OCI-LY7 (cell line): ENCODE measurements at regions not wholly inside any gene's neighbourhood (a gene's known extent, or its start where the extent isn't known, plus 50 kb on each side); places are given as distances from the start of the nearest gene placed in this dataset.

Experiments used
- EZH2phosphoT487 ChIP-seq: fragments of 200-600 bp; sonication (generic); IDR thresholded peaks from 2 replicates; pipeline ENCODE4 v1.6.1; 2018; ENCODE audit warnings: low read depth, borderline replicate concordance, mild to moderate bottlenecking, mixed run types, antibody characterized with exemption, low read length, moderate library complexity, mixed read lengths
- TF ChIP-seq, protein P1 (sequence below): fragments of 200-600 bp; sonication (generic); conservative IDR thresholded peaks from 2 replicates; pipeline ENCODE4 v1.5.1; 2014; ENCODE audit warnings: mild to moderate bottlenecking, antibody characterized with exemption, low read length, moderate library complexity, mixed read lengths

DNA sequence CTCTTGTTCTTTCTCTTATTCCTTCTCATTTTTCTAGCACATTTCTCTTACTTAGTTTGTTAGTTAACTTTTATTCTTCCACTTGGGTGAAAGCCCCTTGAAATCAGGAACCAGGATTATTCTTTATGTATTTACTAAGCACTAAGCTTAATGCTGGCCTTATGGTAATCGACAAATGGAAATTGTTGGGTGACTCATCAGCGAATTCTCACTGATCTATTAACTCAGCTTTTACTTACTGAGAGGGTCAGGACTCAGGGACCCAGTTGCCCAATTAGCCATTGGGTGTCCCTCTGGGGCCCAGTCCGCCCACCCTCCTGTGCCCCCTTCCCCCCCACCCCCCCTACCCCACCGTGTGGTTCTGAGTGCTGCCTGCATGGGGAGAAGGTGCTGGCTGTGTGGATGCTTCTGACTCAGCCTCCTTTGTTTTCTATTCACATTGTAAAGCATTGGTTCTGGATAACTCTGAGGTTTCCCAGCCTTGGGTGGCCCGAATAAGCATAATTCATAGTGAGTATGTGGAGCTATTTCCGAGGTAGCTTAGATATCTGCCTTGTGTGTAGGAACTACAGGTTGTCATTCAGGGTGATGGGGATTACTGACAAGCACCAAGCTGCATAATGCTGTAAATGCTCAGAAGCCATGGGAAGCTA, 240.9 kb downstream of the FGF9 start:
- TF ChIP-seq, protein P1, sequence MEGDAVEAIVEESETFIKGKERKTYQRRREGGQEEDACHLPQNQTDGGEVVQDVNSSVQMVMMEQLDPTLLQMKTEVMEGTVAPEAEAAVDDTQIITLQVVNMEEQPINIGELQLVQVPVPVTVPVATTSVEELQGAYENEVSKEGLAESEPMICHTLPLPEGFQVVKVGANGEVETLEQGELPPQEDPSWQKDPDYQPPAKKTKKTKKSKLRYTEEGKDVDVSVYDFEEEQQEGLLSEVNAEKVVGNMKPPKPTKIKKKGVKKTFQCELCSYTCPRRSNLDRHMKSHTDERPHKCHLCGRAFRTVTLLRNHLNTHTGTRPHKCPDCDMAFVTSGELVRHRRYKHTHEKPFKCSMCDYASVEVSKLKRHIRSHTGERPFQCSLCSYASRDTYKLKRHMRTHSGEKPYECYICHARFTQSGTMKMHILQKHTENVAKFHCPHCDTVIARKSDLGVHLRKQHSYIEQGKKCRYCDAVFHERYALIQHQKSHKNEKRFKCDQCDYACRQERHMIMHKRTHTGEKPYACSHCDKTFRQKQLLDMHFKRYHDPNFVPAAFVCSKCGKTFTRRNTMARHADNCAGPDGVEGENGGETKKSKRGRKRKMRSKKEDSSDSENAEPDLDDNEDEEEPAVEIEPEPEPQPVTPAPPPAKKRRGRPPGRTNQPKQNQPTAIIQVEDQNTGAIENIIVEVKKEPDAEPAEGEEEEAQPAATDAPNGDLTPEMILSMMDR = no peak
- no peak for TF ChIP-seq EZH2phosphoT487
